Kidney (tissue), 13 donors: ENCODE measurements at regions not wholly inside any gene's neighbourhood (a gene's known extent, or its start where the extent isn't known, plus 50 kb on each side); places are given as distances from the start of the nearest gene placed in this dataset.

Experiments used
- DNase-seq, 5 donors: peaks; one replicate each; pipeline ENCODE4 v3.0.0-alpha.2; 2013 to 2020
- FAIRE-seq: peaks from 2 replicates; lab custom pipeline; 2012; peaks lifted over from hg19 to GRCh38; lab: Jason Lieb, UNC
- H3K27ac ChIP-seq, 2 donors: one replicate each; pipeline ENCODE4 v1.7.0; 2013; ENCODE audit warnings: low read depth in 2 of 2, low read length in 2 of 2, inconsistent platforms in 1 of 2
- H3K27me3 ChIP-seq: one replicate; pipeline ENCODE4 v1.7.1; 2013; ENCODE audit warnings: low read length, inconsistent platforms; ENCODE audit not compliant: control insufficient read depth, insufficient read depth
- H3K36me3 ChIP-seq, 3 donors: one replicate each; pipeline versions ENCODE4 v1.7.0 to v1.7.1; 2013; ENCODE audit warnings: low read length in 3 of 3, control low read depth in 1 of 3, inconsistent platforms in 1 of 3; ENCODE audit not compliant: insufficient read depth in 3 of 3, control insufficient read depth in 2 of 3
- H3K4me1 ChIP-seq, 3 donors: one replicate each; pipeline versions ENCODE4 v1.7.0 to v1.7.1; 2013; ENCODE audit warnings: low read length in 3 of 3, inconsistent platforms in 1 of 3, low read depth in 1 of 3; ENCODE audit not compliant: control insufficient read depth in 2 of 3, insufficient read depth in 2 of 3
- H3K4me3 ChIP-seq, 3 donors: one replicate each; pipeline versions ENCODE4 v1.7.0 to v1.8.1; 2013; ENCODE audit warnings: low read length in 3 of 3, control low read depth in 1 of 3, inconsistent platforms in 1 of 3
- H3K9ac ChIP-seq, 3 donors: one replicate each; pipeline versions ENCODE4 v1.7.0 to v1.7.1; 2013; ENCODE audit warnings: low read length in 3 of 3, control low read depth in 1 of 3, inconsistent platforms in 1 of 3
- H3K9me3 ChIP-seq, 3 donors: one replicate each; pipeline versions ENCODE4 v1.7.0 to v1.7.1; 2013; ENCODE audit warnings: low read length in 3 of 3, control low read depth in 1 of 3, inconsistent platforms in 1 of 3; ENCODE audit not compliant: control insufficient read depth in 2 of 3, insufficient read depth in 1 of 3
- intact Hi-C: fragments of 100-400 bp; cut with DNase I; formaldehyde crosslinking; loops from one replicate; pipeline ENCODE4 v1.11.1; 2022
- TF ChIP-seq, protein P1 (sequence below): IDR thresholded peaks from 3 replicates; pipeline ENCODE4 v1.5.1; 2012; ENCODE audit warnings: mild to moderate bottlenecking, moderate library complexity, borderline replicate concordance; ENCODE audit not compliant: insufficient read depth; ENCODE audit errors: extremely low read depth
- donor health status: control.
- donor health status: control.
- donor health status: control.
- donor health status: control.
- donor health status: control.
- donor health status: DM: yes; HTN: yes; CAD: no.
- donor health status: Normal renal cell carcinoma (clear cell type).

DNA sequence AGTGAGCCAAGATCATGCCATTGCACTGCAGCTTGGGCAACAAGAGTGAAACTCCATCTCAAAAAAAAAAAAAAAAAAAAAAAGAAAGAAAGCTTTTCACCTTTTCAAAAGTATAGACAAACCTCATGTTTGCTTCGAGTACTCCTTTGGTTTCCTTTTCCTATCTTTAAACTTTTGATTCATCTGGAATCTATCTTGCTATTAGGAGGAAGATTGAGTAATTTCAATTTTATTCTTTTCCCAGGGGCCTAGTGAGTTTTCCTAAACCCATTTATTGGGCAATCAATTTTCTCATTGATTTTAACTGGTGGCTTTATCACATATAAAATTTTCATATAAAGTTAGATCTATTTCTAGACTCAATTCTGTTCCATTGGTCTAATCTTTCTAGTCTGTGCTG, 190.5 kb upstream of the VEPH1 start:
- H3K4me3 ChIP-seq: no peak overlapping the region
- no peak overlapping the region for H3K27ac ChIP-seq
- H3K4me1 ChIP-seq: no peaks in the 10 kb centered on the region
- no peaks in the 10 kb centered on the region for H3K9me3 ChIP-seq
- intact Hi-C loops: no loop called here
- H3K9ac ChIP-seq: no peak overlapping the region
- H3K27me3 ChIP-seq: no peaks in the 10 kb centered on the region
- FAIRE-seq: no peak
- TF ChIP-seq, protein P1, sequence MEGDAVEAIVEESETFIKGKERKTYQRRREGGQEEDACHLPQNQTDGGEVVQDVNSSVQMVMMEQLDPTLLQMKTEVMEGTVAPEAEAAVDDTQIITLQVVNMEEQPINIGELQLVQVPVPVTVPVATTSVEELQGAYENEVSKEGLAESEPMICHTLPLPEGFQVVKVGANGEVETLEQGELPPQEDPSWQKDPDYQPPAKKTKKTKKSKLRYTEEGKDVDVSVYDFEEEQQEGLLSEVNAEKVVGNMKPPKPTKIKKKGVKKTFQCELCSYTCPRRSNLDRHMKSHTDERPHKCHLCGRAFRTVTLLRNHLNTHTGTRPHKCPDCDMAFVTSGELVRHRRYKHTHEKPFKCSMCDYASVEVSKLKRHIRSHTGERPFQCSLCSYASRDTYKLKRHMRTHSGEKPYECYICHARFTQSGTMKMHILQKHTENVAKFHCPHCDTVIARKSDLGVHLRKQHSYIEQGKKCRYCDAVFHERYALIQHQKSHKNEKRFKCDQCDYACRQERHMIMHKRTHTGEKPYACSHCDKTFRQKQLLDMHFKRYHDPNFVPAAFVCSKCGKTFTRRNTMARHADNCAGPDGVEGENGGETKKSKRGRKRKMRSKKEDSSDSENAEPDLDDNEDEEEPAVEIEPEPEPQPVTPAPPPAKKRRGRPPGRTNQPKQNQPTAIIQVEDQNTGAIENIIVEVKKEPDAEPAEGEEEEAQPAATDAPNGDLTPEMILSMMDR: no peak
- DNase-seq: no peak
- H3K36me3 ChIP-seq: no peaks in the 10 kb centered on the region

DNA sequence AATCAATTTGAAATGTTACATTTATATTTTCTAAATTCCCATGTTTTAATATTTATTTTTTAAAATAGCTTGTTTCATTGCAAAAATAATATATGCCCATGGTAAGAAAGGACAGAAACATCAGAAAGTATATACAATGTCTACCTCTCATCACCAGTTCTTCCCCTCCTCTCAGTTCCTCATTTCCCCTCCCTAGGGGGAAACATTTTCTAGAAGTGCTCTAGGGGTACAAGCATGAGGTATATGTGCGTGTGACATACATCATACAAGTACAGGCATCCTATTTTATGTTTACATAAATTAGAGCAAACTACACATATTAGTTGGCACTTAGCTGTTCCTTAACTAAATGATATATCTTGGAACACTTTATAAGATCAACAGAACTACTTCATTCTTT, 189.3 kb upstream of the VEPH1 start:
- H3K27ac ChIP-seq: no peak overlapping the region
- H3K36me3 ChIP-seq: no peaks in the 10 kb centered on the region
- no peak overlapping the region for H3K4me3 ChIP-seq
- no peaks in the 10 kb centered on the region for H3K4me1 ChIP-seq
- DNase-seq (no peak), FAIRE-seq (no peak)
- no peak overlapping the region for H3K9ac ChIP-seq
- no peaks in the 10 kb centered on the region for H3K9me3 ChIP-seq
- intact Hi-C loops: no loop called here
- TF ChIP-seq, protein P1: no peak
- no peaks in the 10 kb centered on the region for H3K27me3 ChIP-seq

DNA sequence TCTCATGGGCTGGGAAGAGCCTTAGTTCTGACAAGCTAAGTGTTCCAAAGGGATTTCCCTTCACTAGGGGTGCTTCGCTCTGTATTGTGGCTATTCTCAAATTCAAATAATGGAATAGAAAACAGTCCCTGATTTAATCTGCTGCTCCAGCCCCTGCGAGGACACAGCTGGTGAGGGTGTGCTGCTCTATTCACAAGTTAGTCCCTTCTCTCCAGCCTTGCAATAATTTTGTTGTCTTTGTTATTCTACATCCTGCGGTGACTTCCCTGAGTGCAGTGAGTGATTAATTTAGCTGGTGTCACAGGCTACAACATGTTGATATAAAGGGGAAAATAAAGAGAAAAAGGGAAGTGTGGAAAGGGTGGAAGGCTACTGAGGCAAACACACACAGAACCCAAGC, 180.5 kb upstream of the VEPH1 start:
- DNase-seq (peak in 2 of 5 donors; percentile 5 to 20), FAIRE-seq (no peak)
- Histone ChIP-seq H3K4me1 (no peaks in the 10 kb centered on the region), H3K4me3 (no peak overlapping the region), H3K9me3 (no peaks in the 10 kb centered on the region), H3K27me3 (no peaks in the 10 kb centered on the region), H3K27ac (no peak overlapping the region), H3K36me3 (no peaks in the 10 kb centered on the region), H3K9ac (no peak overlapping the region)
- TF ChIP-seq, protein P1: no peak
- intact Hi-C loops: no loop called here

DNA sequence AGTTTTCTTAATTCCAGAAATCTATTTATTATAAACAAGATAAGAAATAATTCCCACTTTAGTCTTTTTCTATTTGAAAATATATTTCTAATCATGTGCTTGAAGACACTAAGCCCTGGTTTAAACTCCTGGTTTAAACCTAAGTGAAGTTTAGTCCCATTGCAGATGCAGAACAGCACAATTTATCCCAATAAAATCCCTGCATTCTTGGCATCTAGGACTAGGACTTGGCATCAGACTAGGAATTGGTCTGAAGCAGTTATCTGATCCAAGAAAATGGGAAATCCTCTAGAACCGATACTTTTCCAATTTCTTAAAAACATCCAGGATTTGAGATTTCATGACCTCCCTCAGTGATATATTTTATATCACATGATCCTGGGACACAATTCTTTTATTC, 168.8 kb upstream of the VEPH1 start:
- Histone ChIP-seq H3K9ac (no peak overlapping the region), H3K36me3 (no peaks in the 10 kb centered on the region), H3K27me3 (no peaks in the 10 kb centered on the region), H3K4me3 (no peak overlapping the region), H3K27ac (no peak overlapping the region), H3K9me3 (no peaks in the 10 kb centered on the region), H3K4me1 (no peaks in the 10 kb centered on the region)
- intact Hi-C loops: no loop called here
- TF ChIP-seq, protein P1: no peak
- no peak for DNase-seq
- FAIRE-seq: no peak
